ENCODE measurements at regions not wholly inside any gene's neighbourhood (a gene's known extent, or its start where the extent isn't known, plus 50 kb on each side); places are given as distances from the start of the nearest gene placed in this dataset.

- TF ChIP-seq CTCF (IDR thresholded peaks at IDR 0.05) (no peak), POLR2A (IDR thresholded peaks at IDR 0.05) (no peak)
Measured at GRCh38 chr6:153357391-153357790, 226.3 kb upstream of the RGS17 start.
